ENCODE measurements at regions not wholly inside any gene's neighbourhood (a gene's known extent, or its start where the extent isn't known, plus 50 kb on each side); places are given as distances from the start of the nearest gene placed in this dataset.

- DNase-seq, result no peak
Observed at GRCh38 chr10:31709028-31709427, 219.6 kb downstream of the ARHGAP12 start.

- no peak for DNase-seq
Observed at GRCh38 chr10:31708474-31708873, 220.2 kb downstream of the ARHGAP12 start.

- no peak for DNase-seq
Observed at GRCh38 chr10:31708046-31708445, 220.6 kb downstream of the ARHGAP12 start.

GRCh38 chr10:31707093-31708039 is 221.3 kb downstream of the ARHGAP12 start:
- no peak for DNase-seq

DNA sequence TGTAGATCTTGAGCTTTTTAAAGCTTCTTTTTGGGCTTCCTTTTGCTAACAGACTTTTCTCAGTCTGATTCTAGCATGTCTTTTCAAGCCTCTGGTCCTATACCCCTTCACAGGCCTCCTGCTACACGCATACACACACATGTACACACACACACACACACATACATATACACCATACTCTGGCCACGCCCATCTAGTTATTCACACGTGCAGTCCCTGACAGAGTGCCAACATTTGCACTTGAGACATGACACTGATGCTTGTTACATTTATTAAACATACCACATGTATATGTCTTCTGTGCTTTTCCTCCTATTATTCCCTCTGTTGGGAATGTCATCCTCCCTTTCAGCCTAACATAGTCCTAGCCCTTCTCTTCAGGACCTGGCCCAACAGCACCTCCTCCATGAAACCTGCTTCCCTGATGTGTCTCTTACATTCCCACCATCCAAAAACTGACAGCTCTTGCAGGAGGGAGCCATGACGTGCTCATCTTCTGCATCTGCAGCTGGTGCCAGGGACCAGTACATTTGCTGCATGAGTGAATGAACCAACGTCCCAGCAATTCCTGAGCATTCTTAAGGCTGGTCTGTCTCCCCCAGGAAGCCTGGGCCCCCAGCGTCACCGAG is 222.1 kb downstream of the ARHGAP12 start:
- DNase-seq, result no peak

GRCh38 chr10:31705136-31705535 is 223.5 kb downstream of the ARHGAP12 start:
- DNase-seq, result no peak

- DNase-seq, result no peak
Observed at GRCh38 chr10:31704195-31704594, 224.4 kb downstream of the ARHGAP12 start.

DNA sequence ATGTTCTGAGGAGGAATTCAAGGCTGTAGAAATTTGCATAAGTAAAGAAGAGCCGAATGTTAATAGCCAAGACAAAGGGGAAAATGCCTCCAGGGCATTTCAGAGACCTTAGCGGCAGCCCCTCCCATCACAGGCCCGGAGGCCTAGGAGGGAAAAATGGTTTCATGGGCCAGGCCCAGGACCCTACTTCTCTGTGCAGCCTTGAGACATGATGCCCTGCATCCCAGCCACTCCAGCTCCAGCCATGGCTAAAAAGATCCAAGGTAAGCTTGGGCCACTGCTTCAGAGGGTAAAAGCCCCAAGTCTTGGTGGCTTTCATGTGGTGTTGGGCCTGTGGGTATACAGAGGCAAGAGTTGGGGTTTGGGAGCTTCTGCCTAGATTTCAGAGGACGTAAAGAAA is 225.7 kb downstream of the ARHGAP12 start:
- no peak for DNase-seq

DNA sequence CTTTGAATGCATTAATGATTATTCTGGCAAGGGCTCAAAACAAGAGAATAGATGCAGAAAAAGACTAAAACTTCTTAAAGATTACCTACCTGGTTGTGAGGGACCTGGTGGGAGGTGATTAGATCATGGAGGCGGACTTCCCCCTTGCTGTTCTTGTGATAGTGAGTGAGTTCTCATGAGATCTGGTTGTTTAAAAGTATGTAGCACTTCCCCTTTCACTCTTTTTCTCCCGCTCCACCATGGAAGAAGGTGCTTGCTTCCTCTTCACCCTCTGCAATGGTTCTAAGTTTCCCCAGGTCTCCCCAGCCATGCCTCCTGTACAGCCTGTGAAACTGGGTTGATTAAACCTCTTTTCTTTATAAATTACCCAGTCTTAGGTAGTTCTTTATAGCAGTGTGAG is 226.6 kb downstream of the ARHGAP12 start:
- DNase-seq, result no peak

GRCh38 chr10:31701546-31701945 is 227.1 kb downstream of the ARHGAP12 start:
- no peak for DNase-seq

DNA sequence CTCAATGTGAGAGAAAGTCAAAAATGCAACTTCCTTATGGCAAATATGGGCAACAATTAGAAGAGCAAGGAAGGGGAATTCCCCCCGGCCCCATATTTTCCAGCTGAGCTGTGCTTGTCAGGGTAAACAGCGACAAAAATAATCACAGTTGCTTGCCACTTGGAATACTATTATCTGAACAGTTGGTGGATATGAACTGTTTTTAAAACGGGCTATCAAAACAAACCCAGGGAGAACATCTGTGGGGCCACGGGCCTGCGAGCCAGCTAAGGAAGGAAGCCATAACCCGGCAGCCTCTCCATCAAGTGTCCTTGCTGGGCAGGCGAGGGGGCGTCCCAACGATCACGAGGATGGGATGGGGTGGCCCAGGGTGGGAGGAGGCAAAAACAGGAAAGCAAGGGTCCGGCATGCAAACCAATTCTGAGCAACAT is 228.4 kb downstream of the ARHGAP12 start:
- no peak for DNase-seq

GRCh38 chr10:31698181-31698830 is 230.3 kb downstream of the ARHGAP12 start:
- no peak for DNase-seq

- DNase-seq, result no peak
Observed at GRCh38 chr10:31697271-31698180, 231.1 kb downstream of the ARHGAP12 start.

GRCh38 chr10:31694929-31695837 is 233.4 kb downstream of the ARHGAP12 start:
- no peak for DNase-seq

GRCh38 chr10:31694126-31694685 is 234.4 kb downstream of the ARHGAP12 start:
- no peak for DNase-seq

DNA sequence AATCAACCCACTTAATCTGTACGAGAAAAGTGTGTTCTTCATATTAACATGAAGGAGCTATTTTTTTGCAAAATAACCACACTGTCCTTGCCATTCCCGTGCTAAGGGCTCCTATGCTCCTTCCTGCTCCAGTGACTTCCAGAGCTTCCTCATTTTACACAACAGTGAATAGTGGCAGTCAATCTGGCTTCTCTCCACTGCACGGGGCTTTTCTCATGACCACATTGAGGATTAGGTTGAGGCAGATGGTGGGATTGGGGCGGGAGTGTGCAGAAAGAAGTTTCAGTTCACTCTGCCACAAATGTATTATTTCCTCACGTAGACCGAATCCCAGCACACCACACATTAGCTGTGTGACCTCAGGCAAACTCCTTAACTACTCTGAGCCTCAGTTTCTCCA is 235.1 kb downstream of the ARHGAP12 start:
- no peak for DNase-seq

GRCh38 chr10:31689233-31689632 is 239.4 kb downstream of the ARHGAP12 start:
- DNase-seq, result no peak

GRCh38 chr10:31687663-31688482 is 240.8 kb downstream of the ARHGAP12 start:
- peak; percentile 21 for DNase-seq

DNA sequence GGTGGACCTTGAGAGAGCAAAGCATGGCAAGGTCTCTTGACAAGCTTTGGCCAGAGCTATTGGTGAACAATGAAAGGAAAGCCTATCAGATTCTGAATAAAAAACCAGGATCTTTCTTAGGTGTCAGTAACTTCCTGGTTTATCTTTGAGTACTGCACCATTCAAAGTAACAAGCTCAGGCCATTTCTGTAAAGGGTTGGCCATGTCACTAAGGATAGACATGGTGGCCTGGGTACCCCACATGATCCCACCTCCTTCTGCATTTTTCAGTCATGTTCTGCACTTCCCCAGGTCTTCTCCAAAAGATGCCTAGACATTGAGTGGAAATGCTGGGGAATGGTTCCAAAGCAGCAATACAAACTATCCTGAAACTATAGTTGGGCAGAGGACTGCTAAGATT is 242.0 kb downstream of the ARHGAP12 start:
- no peak for DNase-seq

DNA sequence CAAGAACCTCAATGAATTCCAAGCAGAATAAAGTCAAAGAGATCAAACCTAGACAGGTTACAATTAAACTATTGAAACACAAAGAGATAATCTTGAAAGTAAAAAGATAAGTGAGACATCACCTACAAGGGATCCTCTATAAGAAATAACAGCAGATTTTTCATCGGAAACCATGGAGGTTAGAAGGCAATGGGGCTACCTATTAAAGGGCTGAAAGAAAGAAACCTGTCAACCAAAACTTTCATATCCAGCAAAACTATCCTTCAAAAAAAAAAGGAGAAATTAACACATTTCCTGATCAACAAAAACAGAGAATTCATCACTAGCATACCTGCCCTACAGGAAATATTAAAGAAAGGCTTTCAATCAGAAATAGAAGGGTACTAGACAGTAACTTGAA is 244.9 kb downstream of the ARHGAP12 start:
- no peak for DNase-seq
